Stomach (tissue), 8 donors: ENCODE measurements at regions not wholly inside any gene's neighbourhood (a gene's known extent, or its start where the extent isn't known, plus 50 kb on each side); places are given as distances from the start of the nearest gene placed in this dataset.

Experiments used
- DNase-seq, 2 donors: peaks; one replicate each; pipeline versions ENCODE4 v3.0.0 to v3.0.0-alpha.2; 2013 to 2019
- H3K27ac ChIP-seq, 5 donors: fragments of 200-600 bp in 4 of 5; sonication (generic) in 4 of 5; one replicate each; pipeline ENCODE4 v1.5.1; 2013 to 2019; ENCODE audit warnings: mild to moderate bottlenecking in 1 of 5, moderate library complexity in 1 of 5
- H3K27me3 ChIP-seq, 3 donors: fragments of 200-600 bp; sonication (generic); one replicate each; pipeline ENCODE4 v1.5.1; 2017 to 2019; ENCODE audit warnings: mixed run types in 1 of 3
- H3K36me3 ChIP-seq, 4 donors: fragments of 200-600 bp; sonication (generic); 1 replicate in 3 of 4; 2 replicates in 1 of 4; pipeline ENCODE4 v1.5.1; 2016 to 2019
- H3K4me1 ChIP-seq, 4 donors: fragments of 200-600 bp; sonication (generic); one replicate each; pipeline ENCODE4 v1.5.1; 2016 to 2019
- H3K4me3 ChIP-seq, 4 donors: fragments of 200-600 bp; sonication (generic) in 3 of 4; one replicate each; pipeline ENCODE4 v1.5.1; 2016 to 2019; ENCODE audit warnings: mild to moderate bottlenecking in 1 of 4
- H3K9me3 ChIP-seq, 4 donors: fragments of 200-600 bp; sonication (generic); one replicate each; pipeline ENCODE4 v1.5.1; 2016 to 2019
- EP300 ChIP-seq: sonication (generic); formaldehyde crosslinking; IDR thresholded peaks from one replicate; pipeline ENCODE4 v1.6.1; 2017; ENCODE audit warnings: antibody characterized with exemption
- POLR2A ChIP-seq, 4 donors: fragments of 450-650 bp; IDR thresholded peaks; one replicate each; pipeline ENCODE4 v1.6.1; 2016; ENCODE audit warnings: antibody characterized with exemption in 4 of 4, control low read depth in 2 of 4, mild to moderate bottlenecking in 1 of 4, moderate library complexity in 1 of 4
- POLR2AphosphoS5 ChIP-seq, 3 donors: sonication (generic); formaldehyde crosslinking; IDR thresholded peaks; one replicate each; pipeline ENCODE4 v1.6.1; 2016; ENCODE audit warnings: antibody characterized with exemption in 3 of 3
- WGBS, 5 donors: extraction: QIAGEN DNeasy Blood & Tissue Kit in 3 of 5; methylation state at CpG; one replicate each; pipeline versions ENCODE4 v1.1.5 to v1.1.7; 2013 to 2018; 5-methylcytosine and 5-hydroxymethylcytosine counted together
- intact Hi-C: fragments of 100-400 bp; cut with DNase I; formaldehyde crosslinking; loops from one replicate; pipeline ENCODE4 v1.15.1; 2023; ENCODE audit warnings: low total_unique reads
- TF ChIP-seq, protein P1 (sequence below), 7 experiments: fragments of 450-650 bp in 4 of 7; fragments of 200-600 bp in 3 of 7; sonication (generic) in 3 of 7; IDR thresholded peaks; one replicate each; pipeline ENCODE4 v1.5.1; 2016 to 2019; ENCODE audit warnings: antibody characterized with exemption in 7 of 7, control low read depth in 2 of 7, mild to moderate bottlenecking in 1 of 7
- donor health status: healthy with polysubstance abuse.
- donor health status: Bipolar disorder and iron deficiency.
- donor health status: healthy.

DNA sequence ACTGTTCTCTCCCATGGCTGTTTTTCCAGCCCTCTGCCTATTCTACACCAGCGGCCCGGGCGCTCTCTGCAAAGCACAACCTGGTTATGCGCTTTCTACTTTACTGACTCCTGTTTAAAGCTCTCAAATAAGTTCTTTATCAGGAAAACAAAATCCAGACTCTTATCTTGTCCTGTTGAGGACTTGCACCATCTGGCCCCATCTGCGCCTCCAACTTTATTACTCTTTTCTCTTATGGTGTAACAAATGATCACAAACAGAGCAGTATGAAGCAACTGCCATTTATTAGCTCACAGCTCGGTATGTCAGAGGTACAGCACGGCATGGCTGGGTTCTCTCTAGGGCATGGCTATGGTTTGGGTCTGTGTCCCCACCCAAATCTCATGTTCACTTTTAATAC lies 236.5 kb upstream of the NT5C1B start:
- Histone ChIP-seq H3K4me3 (no peak overlapping the region), H3K27me3 (no peaks in the 10 kb centered on the region), H3K27ac (no peak overlapping the region), H3K36me3 (no peaks in the 10 kb centered on the region), H3K9me3 (no peaks in the 10 kb centered on the region), H3K4me1 (peaks cover 18 to 42% (median 28%) of the 10 kb centered on the region in 4 donors)
- intact Hi-C loops, result no loop called here
- no peak for TF ChIP-seq POLR2A (IDR thresholded peaks at IDR 0.05)
- TF ChIP-seq EP300, result no peak
- TF ChIP-seq, protein P1, sequence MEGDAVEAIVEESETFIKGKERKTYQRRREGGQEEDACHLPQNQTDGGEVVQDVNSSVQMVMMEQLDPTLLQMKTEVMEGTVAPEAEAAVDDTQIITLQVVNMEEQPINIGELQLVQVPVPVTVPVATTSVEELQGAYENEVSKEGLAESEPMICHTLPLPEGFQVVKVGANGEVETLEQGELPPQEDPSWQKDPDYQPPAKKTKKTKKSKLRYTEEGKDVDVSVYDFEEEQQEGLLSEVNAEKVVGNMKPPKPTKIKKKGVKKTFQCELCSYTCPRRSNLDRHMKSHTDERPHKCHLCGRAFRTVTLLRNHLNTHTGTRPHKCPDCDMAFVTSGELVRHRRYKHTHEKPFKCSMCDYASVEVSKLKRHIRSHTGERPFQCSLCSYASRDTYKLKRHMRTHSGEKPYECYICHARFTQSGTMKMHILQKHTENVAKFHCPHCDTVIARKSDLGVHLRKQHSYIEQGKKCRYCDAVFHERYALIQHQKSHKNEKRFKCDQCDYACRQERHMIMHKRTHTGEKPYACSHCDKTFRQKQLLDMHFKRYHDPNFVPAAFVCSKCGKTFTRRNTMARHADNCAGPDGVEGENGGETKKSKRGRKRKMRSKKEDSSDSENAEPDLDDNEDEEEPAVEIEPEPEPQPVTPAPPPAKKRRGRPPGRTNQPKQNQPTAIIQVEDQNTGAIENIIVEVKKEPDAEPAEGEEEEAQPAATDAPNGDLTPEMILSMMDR (IDR thresholded peaks at IDR 0.05), result no peak
- no peak for TF ChIP-seq POLR2AphosphoS5 (IDR thresholded peaks at IDR 0.05)
- WGBS, 5 donors, result 69 to 89% (median 75%) methylated on average over 7 of the region's 7 CpGs
- no peak for DNase-seq

DNA sequence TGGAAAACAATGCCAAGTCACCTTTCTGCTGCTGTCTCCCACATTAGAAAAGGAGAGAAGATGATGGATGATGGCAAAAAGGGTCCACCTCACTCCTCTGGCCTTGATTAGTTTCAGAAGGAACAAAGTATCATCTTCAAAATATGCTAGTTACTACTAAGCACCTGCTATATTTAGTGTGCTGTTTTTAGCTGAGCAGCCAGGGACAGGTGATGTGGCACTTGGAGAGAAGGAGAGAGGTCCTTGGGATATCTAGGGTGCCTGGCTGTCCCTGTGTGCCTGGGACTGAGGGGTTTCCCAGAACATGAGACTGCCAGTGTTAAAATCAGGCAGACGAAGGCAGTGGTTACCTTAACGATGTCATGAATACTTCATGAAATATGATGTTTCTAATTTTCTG lies 235.5 kb upstream of the NT5C1B start:
- intact Hi-C loops, result no loop called here
- 87 to 96% (median 91%) methylated on average over 2 of the region's 2 CpGs for WGBS, 5 donors
- Histone ChIP-seq H3K4me3 (no peak overlapping the region), H3K27ac (no peak overlapping the region), H3K4me1 (peaks cover 16 to 33% (median 23%) of the 10 kb centered on the region in 4 donors), H3K27me3 (no peaks in the 10 kb centered on the region), H3K36me3 (no peaks in the 10 kb centered on the region), H3K9me3 (no peaks in the 10 kb centered on the region)
- no peak for DNase-seq
- no peak for TF ChIP-seq POLR2A (IDR thresholded peaks at IDR 0.05)
- TF ChIP-seq, protein P1 (IDR thresholded peaks at IDR 0.05), result no peak
- TF ChIP-seq POLR2AphosphoS5 (IDR thresholded peaks at IDR 0.05), result no peak
- TF ChIP-seq EP300, result no peak

DNA sequence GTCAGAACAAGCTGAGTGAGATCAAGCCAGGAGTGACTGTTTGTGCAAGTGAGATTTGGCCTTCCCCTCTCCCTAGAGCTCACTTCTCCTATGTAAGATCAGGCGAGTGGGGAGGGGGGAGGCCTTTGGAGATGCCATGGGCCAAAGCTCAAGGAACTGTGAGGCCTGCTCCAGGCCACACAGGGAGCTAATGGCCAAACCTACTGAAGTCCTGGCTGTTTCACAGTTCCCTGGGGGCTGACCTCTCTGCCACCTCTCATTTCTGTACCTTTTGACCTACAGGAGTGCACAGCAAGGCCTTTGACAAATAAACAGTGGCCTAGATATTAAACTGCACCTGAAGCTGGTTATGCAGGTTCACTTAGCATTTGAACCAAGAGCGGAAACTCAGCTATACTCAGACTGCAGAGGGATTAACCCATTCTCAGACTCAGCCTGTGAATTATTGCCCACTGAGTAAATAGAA lies 235.0 kb upstream of the NT5C1B start:
- Histone ChIP-seq H3K4me1 (peaks cover 10 to 27% (median 20%) of the 10 kb centered on the region in 4 donors), H3K9me3 (no peaks in the 10 kb centered on the region), H3K36me3 (no peaks in the 10 kb centered on the region), H3K27me3 (no peaks in the 10 kb centered on the region), H3K27ac (peak overlapping the region in 3 of 5 donors; percentile 31 to 52 (median 40)), H3K4me3 (no peak overlapping the region)
- 32 to 55% (median 40%) methylated on average over 2 of the region's 2 CpGs for WGBS, 5 donors
- intact Hi-C loops, result no loop called here
- DNase-seq, result peak; percentile 52 to 77
- TF ChIP-seq POLR2AphosphoS5 (IDR thresholded peaks at IDR 0.05), result peak in 2 of 3 donors; percentile 20 to 50
- no peak for TF ChIP-seq EP300
- TF ChIP-seq POLR2A (IDR thresholded peaks at IDR 0.05), result no peak

DNA sequence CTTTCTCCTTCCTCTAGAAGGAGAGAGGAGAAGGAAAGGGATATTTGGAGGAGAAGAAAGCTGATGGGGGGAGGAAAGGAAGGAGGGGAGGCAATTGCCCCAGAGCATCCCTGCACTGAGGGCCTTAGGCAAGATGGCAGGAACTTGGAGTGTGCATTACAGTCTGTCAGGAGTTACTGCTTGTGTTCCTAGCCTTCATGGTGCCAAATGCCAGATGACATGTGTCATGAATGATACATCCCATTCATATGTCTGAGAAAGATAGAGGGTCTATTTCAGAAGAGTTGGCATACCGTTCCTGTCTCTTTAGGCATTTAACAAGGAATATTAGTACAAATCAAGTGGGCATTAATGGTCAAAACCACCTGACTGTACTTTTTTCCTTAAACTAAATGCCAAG lies 232.1 kb upstream of the NT5C1B start:
- DNase-seq, result no peak
- Histone ChIP-seq H3K4me1 (peaks cover 7 to 23% (median 13%) of the 10 kb centered on the region in 4 donors), H3K9me3 (no peaks in the 10 kb centered on the region), H3K27ac (no peak overlapping the region), H3K36me3 (no peaks in the 10 kb centered on the region), H3K4me3 (no peak overlapping the region), H3K27me3 (no peaks in the 10 kb centered on the region)
- TF ChIP-seq, protein P1 (IDR thresholded peaks at IDR 0.05), result no peak
- TF ChIP-seq POLR2AphosphoS5 (IDR thresholded peaks at IDR 0.05) (no peak), POLR2A (IDR thresholded peaks at IDR 0.05) (no peak), EP300 (no peak)
- intact Hi-C loops, result no loop called here
- 88 to 100% (median 96%) methylated on average over 1 of the region's 1 CpG for WGBS, 5 donors

DNA sequence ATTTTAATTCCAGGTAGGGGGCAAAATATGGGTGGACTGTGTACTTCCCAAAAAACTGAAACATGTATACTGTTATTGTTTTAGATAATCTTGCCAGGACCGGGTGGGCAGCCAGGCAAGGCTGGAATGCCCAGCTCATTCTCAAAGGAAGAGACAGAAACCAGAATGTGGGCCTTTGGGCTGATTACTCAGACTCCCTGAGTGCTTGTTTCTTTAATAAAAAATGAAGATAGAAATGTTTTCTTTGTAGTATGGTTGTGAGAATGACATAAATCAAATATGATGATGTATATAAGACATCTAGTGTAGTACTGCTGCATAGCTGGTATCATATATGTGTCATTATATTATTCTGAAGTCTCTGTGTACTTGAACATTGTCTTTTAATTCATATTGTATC lies 231.6 kb upstream of the NT5C1B start:
- H3K4me1 ChIP-seq, result peaks cover 7 to 23% (median 13%) of the 10 kb centered on the region in 4 donors
- intact Hi-C loops, result no loop called here
- WGBS, 5 donors, result 45 to 73% (median 67%) methylated on average over 1 of the region's 1 CpG
- TF ChIP-seq POLR2AphosphoS5 (IDR thresholded peaks at IDR 0.05), result no peak
- no peak for TF ChIP-seq POLR2A (IDR thresholded peaks at IDR 0.05)
- no peak for TF ChIP-seq EP300
- TF ChIP-seq, protein P1 (IDR thresholded peaks at IDR 0.05), result no peak
- H3K27ac ChIP-seq, result no peak overlapping the region
- H3K4me3 ChIP-seq, result no peak overlapping the region
- no peaks in the 10 kb centered on the region for H3K27me3 ChIP-seq
- no peaks in the 10 kb centered on the region for H3K9me3 ChIP-seq
- H3K36me3 ChIP-seq, result no peaks in the 10 kb centered on the region
- no peak for DNase-seq
